IMR-90 (cell line): ENCODE measurements at regions not wholly inside any gene's neighbourhood (a gene's known extent, or its start where the extent isn't known, plus 50 kb on each side); places are given as distances from the start of the nearest gene placed in this dataset.

Experiments
- ATAC-seq: fragments of 200-7000 bp; cut with Tn5 transposase; 2 replicates; pipeline ENCODE4 v1.9.1; 2020; ENCODE audit warnings: low read depth, mild to moderate bottlenecking, moderate library complexity
- BruUV-seq: library from RNA; stranded (reverse); fragments of 400-500 nt; replicated peaks from 2 replicates; lab custom pipeline; 2021; lab: Mats Ljungman, UMichigan
- CTCF ChIA-PET: fragments of 300-600 bp; formaldehyde crosslinking; extraction: SDS; loops from one replicate; lab custom pipeline; 2021; ENCODE audit warnings: antibody characterized with exemption; lab: Yijun Ruan, JAX
- POLR2A ChIA-PET: fragments of 300-600 bp; sonication (Branson Sonifier 250); formaldehyde crosslinking; loops from one replicate; lab custom pipeline; 2022; ENCODE audit warnings: antibody characterized with exemption; ENCODE audit not compliant: unreplicated experiment; lab: Charles Lee
- DNase-seq: peaks from one replicate; pipeline ENCODE4 v3.0.0; 2013
- H2AFZ ChIP-seq: replicated peaks from 2 replicates; pipeline ENCODE3; 2013; ENCODE audit warnings: low read length, mild to moderate bottlenecking; ENCODE audit not compliant: poor library complexity
- H2AK5ac ChIP-seq: 2 replicates; pipeline ENCODE4 v1.6.1; 2013; ENCODE audit warnings: low read depth, low read length, inconsistent platforms
- H2AK9ac ChIP-seq: replicated peaks from 2 replicates; pipeline ENCODE3; 2013; ENCODE audit warnings: mild to moderate bottlenecking, low read depth, low read length, moderate library complexity; ENCODE audit not compliant: poor library complexity
- H2BK120ac ChIP-seq: 2 replicates; pipeline ENCODE4 v1.6.1; 2013; ENCODE audit warnings: low read depth, low read length, inconsistent platforms
- H2BK15ac ChIP-seq: 3 replicates; pipeline ENCODE4 v1.6.1; 2013; ENCODE audit warnings: low read depth, low read length, inconsistent platforms
- H2BK20ac ChIP-seq: 2 replicates; pipeline ENCODE4 v1.6.1; 2013; ENCODE audit warnings: low read depth, mild to moderate bottlenecking, inconsistent platforms, low read length, moderate library complexity
- H2BK5ac ChIP-seq: 2 replicates; pipeline ENCODE4 v1.6.1; 2013; ENCODE audit warnings: mild to moderate bottlenecking, low read depth, low read length, inconsistent platforms; ENCODE audit not compliant: poor library complexity, severe bottlenecking
- H3K14ac ChIP-seq: replicated peaks from 2 replicates; pipeline ENCODE4 v1.6.1; 2013; ENCODE audit warnings: low read depth, low read length, inconsistent platforms
- H3K18ac ChIP-seq: 2 replicates; pipeline ENCODE4 v1.6.1; 2013; ENCODE audit warnings: low read depth, low read length, control low read depth
- H3K23ac ChIP-seq: 2 replicates; pipeline ENCODE4 v1.6.1; 2013; ENCODE audit warnings: low read depth, low read length, inconsistent platforms
- H3K27ac ChIP-seq: 2 replicates; pipeline ENCODE4 v1.5.1; 2013; ENCODE audit warnings: mild to moderate bottlenecking, control low read depth, low read length; ENCODE audit not compliant: insufficient read depth
- H3K27me3 ChIP-seq: 2 replicates; pipeline ENCODE4 v1.6.1; 2013; ENCODE audit warnings: low read length; ENCODE audit not compliant: control insufficient read depth, insufficient read depth
- H3K36me3 ChIP-seq: 2 replicates; pipeline ENCODE4 v1.6.1; 2013; ENCODE audit warnings: low read length, mixed read lengths; ENCODE audit not compliant: control insufficient read depth, insufficient read depth
- H3K4ac ChIP-seq: 2 replicates; pipeline ENCODE4 v1.6.1; 2013; ENCODE audit warnings: low read depth, low read length, inconsistent platforms
- H3K4me1 ChIP-seq: 2 replicates; pipeline ENCODE4 v1.6.1; 2013; ENCODE audit warnings: low read length, mixed read lengths; ENCODE audit not compliant: control insufficient read depth, insufficient read depth
- H3K4me2 ChIP-seq: 2 replicates; pipeline ENCODE4 v1.6.1; 2013; ENCODE audit warnings: low read depth, mild to moderate bottlenecking, control low read depth, low read length, moderate library complexity
- H3K4me3 ChIP-seq: 2 replicates; pipeline ENCODE4 v1.5.1; 2013; ENCODE audit warnings: low read depth, mild to moderate bottlenecking, control low read depth, low read length, moderate library complexity; ENCODE audit not compliant: insufficient read depth
- H3K56ac ChIP-seq: 2 replicates; pipeline ENCODE4 v1.6.1; 2013; ENCODE audit warnings: low read length, inconsistent platforms; ENCODE audit not compliant: insufficient read depth; ENCODE audit errors: extremely low read depth
- H3K79me1 ChIP-seq, 2 experiments: 2 replicates each; pipeline ENCODE4 v1.6.1; 2013; ENCODE audit warnings: low read length in 2 of 2, inconsistent platforms in 1 of 2, low read depth in 1 of 2
- H3K9ac ChIP-seq: 2 replicates; pipeline ENCODE4 v1.6.1; 2013; ENCODE audit warnings: low read depth, low read length, control low read depth
- H3K9me1 ChIP-seq: 2 replicates; pipeline ENCODE4 v1.6.1; 2013; ENCODE audit warnings: low read length, inconsistent platforms; ENCODE audit not compliant: insufficient read depth
- H3K9me3 ChIP-seq: 2 replicates; pipeline ENCODE4 v1.6.1; 2013; ENCODE audit warnings: low read length; ENCODE audit not compliant: control insufficient read depth, insufficient read depth
- H4K20me1 ChIP-seq: 2 replicates; pipeline ENCODE4 v1.6.1; 2013; ENCODE audit warnings: low read length, inconsistent platforms; ENCODE audit not compliant: insufficient read depth
- H4K5ac ChIP-seq: 2 replicates; pipeline ENCODE4 v1.6.1; 2013; ENCODE audit warnings: mild to moderate bottlenecking, low read depth, low read length, control low read depth
- H4K8ac ChIP-seq, 2 experiments: 2 replicates each; pipeline ENCODE4 v1.6.1; 2013; ENCODE audit warnings: low read depth in 2 of 2, low read length in 2 of 2, control low read depth in 1 of 2, inconsistent platforms in 1 of 2
- H4K91ac ChIP-seq: 2 replicates; pipeline ENCODE4 v1.6.1; 2013; ENCODE audit warnings: low read depth, low read length, inconsistent platforms; ENCODE audit not compliant: insufficient read depth
- BHLHE40 ChIP-seq: fragments of 150-350 bp; IDR thresholded peaks from 2 replicates; pipeline ENCODE4 v1.6.1; 2016; ENCODE audit warnings: mild to moderate bottlenecking, low read depth, low read length
- ELK1 ChIP-seq: fragments of 150-350 bp; IDR thresholded peaks from 2 replicates; pipeline ENCODE4 v1.6.1; 2016; ENCODE audit warnings: low read depth, mild to moderate bottlenecking, low read length, moderate library complexity, borderline replicate concordance
- FOS ChIP-seq: fragments of 150-350 bp; IDR thresholded peaks from 2 replicates; pipeline ENCODE4 v1.6.1; 2016; ENCODE audit warnings: low read depth, low read length
- MAFK ChIP-seq: IDR thresholded peaks from 2 replicates; pipeline ENCODE4 v1.6.1; 2012; ENCODE audit warnings: low read depth, low read length, improper control_type of control experiment
- POLR2A ChIP-seq: IDR thresholded peaks from 2 replicates; pipeline ENCODE4 v1.6.1; 2012; ENCODE audit warnings: mild to moderate bottlenecking, low read depth, low read length
- RFX5 ChIP-seq: IDR thresholded peaks from 2 replicates; pipeline ENCODE4 v1.8.0; 2012; ENCODE audit warnings: low read depth, mild to moderate bottlenecking, low read length, moderate library complexity
- WGBS, 2 experiments: methylation state at CpG; one replicate each; pipeline versions ENCODE4 v1.1.5 to v1.1.7; 2013; ENCODE audit warnings: missing lambda C conversion rate in 2 of 2; ENCODE audit not compliant: insufficient read length in 1 of 2; ENCODE audit errors: extremely low coverage in 2 of 2; 5-methylcytosine and 5-hydroxymethylcytosine counted together
- dilution Hi-C: fragments of 300-500 bp; cut with HindIII; formaldehyde crosslinking; loops from one replicate; pipeline ENCODE4 v1.14.3; 2018; ENCODE audit warnings: low sequenced_read_pairs; ENCODE audit not compliant: unreplicated experiment
- in situ Hi-C: fragments of 300-500 bp; cut with MboI; formaldehyde crosslinking; loops from 3 replicates; pipeline ENCODE4 v1.14.3; 2019; ENCODE audit warnings: low sequenced_read_pairs, inconsistent platforms, mixed read lengths
- intact Hi-C: fragments of 100-400 bp; cut with micrococcal nuclease; formaldehyde crosslinking; loops from 2 replicates; pipeline ENCODE4 v1.10.0; 2022

GRCh38 chr4:152097371-152097770 lies 336.6 kb upstream of the GATB start:
- no peak overlapping the region for H3K23ac ChIP-seq
- H3K4me1 ChIP-seq: peaks cover 3% of the 10 kb centered on the region
- peaks cover 3% of the 10 kb centered on the region; the same call in 1 of the 2 replicates for H3K9me1 ChIP-seq
- H3K4me3 ChIP-seq: no peak overlapping the region
- H4K91ac ChIP-seq: no peak overlapping the region
- no peaks in the 10 kb centered on the region for H3K36me3 ChIP-seq
- in situ Hi-C loops: no loop called here
- no peak overlapping the region for H3K4me2 ChIP-seq
- no peak overlapping the region for H4K5ac ChIP-seq
- no peak overlapping the region for H2AK9ac ChIP-seq
- H4K8ac ChIP-seq: no peak overlapping the region
- H2BK5ac ChIP-seq: no peak overlapping the region
- BruUV-seq: no TSS peak
- H3K9ac ChIP-seq: no peak overlapping the region
- H3K27me3 ChIP-seq: peaks cover 9% of the 10 kb centered on the region; the same call in 1 of the 2 replicates
- H3K18ac ChIP-seq: no peak overlapping the region
- CTCF ChIA-PET: no interaction called here
- ATAC-seq (no peak), DNase-seq (no peak)
- no peaks in the 10 kb centered on the region for H3K79me1 ChIP-seq
- H3K14ac ChIP-seq: no peak overlapping the region
- H4K20me1 ChIP-seq: no peaks in the 10 kb centered on the region
- dilution Hi-C loops: no loop called here
- TF ChIP-seq FOS (no peak), RFX5 (no peak), MAFK (no peak), POLR2A (no peak), BHLHE40 (no peak), ELK1 (no peak)
- H3K56ac ChIP-seq: no peak overlapping the region
- H3K9me3 ChIP-seq: no peaks in the 10 kb centered on the region
- no CpG with 5 or more reads among the region's 3 CpGs for WGBS, 2 experiments
- POLR2A ChIA-PET: no interaction called here
- no peak overlapping the region for H2BK120ac ChIP-seq
- H2BK20ac ChIP-seq: no peak overlapping the region
- H3K27ac ChIP-seq: no peak overlapping the region
- H2AK5ac ChIP-seq: no peak overlapping the region
- H2AFZ ChIP-seq: no peak overlapping the region
- intact Hi-C loops: no loop called here
- no peak overlapping the region for H2BK15ac ChIP-seq
- no peak overlapping the region for H3K4ac ChIP-seq
